ENCODE measurements at regions not wholly inside any gene's neighbourhood (a gene's known extent, or its start where the extent isn't known, plus 50 kb on each side); places are given as distances from the start of the nearest gene placed in this dataset.

DNA sequence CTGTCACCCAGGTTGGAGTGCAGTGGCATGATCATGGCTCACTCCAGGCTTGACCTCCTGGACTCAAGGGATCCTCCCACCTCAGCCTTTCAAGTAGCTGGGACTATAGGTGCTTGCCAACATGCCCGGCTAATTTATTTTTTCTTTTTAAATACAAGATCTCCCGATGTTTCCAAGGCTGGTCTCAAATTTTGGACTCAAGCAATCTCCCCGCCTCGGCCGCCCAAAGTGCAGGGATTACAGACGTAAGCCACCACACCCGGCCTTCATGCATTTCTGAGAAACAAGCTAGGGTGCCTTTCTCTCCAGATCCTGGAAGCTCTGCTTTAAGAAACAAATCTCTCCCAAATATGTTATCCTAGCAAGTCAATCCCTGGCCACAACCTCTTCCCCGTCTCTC lies 234.1 kb downstream of the FBXO15 start:
- TF ChIP-seq, protein P1, sequence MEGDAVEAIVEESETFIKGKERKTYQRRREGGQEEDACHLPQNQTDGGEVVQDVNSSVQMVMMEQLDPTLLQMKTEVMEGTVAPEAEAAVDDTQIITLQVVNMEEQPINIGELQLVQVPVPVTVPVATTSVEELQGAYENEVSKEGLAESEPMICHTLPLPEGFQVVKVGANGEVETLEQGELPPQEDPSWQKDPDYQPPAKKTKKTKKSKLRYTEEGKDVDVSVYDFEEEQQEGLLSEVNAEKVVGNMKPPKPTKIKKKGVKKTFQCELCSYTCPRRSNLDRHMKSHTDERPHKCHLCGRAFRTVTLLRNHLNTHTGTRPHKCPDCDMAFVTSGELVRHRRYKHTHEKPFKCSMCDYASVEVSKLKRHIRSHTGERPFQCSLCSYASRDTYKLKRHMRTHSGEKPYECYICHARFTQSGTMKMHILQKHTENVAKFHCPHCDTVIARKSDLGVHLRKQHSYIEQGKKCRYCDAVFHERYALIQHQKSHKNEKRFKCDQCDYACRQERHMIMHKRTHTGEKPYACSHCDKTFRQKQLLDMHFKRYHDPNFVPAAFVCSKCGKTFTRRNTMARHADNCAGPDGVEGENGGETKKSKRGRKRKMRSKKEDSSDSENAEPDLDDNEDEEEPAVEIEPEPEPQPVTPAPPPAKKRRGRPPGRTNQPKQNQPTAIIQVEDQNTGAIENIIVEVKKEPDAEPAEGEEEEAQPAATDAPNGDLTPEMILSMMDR (IDR thresholded peaks at IDR 0.05; ENCODE audit: low read depth, low read length, missing control alignments): no peak
- no peak for DNase-seq (ENCODE audit: low read depth)

DNA sequence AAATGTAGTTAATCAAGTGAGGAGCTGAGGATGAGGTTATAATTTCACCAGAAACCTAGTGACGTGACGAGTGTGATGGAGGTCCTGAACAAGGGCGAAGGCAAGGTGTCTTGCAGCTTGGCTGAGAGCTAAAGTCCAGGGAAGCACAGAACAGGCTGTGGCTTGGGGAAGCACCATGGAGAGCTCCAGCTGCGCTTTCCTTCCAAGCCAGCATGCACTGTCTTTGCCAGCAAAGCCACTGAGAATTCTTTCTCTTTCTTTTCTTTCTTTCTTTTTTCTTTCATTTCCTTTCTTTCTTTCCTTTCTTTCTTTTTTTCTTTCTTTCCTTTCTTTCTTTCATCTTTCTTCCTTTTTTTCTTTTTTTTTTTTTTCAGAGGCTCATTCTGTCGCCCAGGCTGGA lies 239.3 kb downstream of the FBXO15 start:
- no peak for DNase-seq (ENCODE audit: low read depth)
- TF ChIP-seq, protein P1 (IDR thresholded peaks at IDR 0.05; ENCODE audit: low read depth, low read length, missing control alignments): no peak
- H3K4me3 ChIP-seq (ENCODE audit: low read depth, low read length): no peak overlapping the region

More for the DNA sequence above, 234.1 kb downstream of the FBXO15 start:
- no peak overlapping the region for H3K4me3 ChIP-seq (ENCODE audit: low read depth, low read length)

DNA sequence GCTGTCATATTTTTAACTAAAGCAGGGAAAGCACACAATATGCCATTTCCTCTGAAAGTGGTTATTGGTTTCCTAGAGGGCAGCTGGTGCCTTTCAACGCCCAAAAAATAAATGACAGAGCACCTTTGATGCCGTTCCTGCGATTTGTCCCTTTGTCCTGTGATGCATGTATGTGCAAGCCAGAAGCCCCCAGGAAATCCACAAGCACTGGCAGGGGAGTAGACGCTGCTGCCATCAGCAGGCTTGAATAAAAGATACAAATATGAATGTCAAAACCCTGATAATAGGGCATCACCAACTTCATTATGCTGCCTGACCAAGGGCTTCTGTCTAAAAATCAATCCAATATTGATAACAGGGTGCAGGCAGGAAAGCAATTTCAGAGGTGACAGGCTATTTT lies 246.1 kb downstream of the FBXO15 start:
- no peak for DNase-seq (ENCODE audit: low read depth)
- no peak overlapping the region for H3K4me3 ChIP-seq (ENCODE audit: low read depth, low read length)
- TF ChIP-seq, protein P1 (IDR thresholded peaks at IDR 0.05; ENCODE audit: low read depth, low read length, missing control alignments): no peak

DNA sequence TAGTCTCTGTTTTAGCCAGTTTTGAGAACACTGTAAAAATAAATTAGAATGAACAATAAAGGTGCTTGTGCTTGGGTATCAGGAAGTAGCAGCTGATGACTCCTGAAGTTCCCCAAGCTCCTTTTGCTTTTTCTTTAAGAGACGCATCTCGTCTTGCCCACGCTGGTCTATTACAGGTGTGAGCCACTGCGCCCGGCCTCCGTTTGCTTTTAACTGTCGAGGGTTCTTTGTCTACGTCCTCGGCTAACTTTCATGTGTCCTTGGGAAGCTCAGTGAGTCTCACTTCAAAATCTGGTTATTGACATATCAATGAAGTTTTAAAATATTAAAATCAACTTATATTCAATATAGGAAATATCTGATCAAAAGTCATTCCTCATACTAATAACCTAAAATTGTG lies 246.5 kb downstream of the FBXO15 start:
- TF ChIP-seq, protein P1 (IDR thresholded peaks at IDR 0.05; ENCODE audit: low read depth, low read length, missing control alignments): no peak
- no peak overlapping the region for H3K4me3 ChIP-seq (ENCODE audit: low read depth, low read length)
- no peak for DNase-seq (ENCODE audit: low read depth)

DNA sequence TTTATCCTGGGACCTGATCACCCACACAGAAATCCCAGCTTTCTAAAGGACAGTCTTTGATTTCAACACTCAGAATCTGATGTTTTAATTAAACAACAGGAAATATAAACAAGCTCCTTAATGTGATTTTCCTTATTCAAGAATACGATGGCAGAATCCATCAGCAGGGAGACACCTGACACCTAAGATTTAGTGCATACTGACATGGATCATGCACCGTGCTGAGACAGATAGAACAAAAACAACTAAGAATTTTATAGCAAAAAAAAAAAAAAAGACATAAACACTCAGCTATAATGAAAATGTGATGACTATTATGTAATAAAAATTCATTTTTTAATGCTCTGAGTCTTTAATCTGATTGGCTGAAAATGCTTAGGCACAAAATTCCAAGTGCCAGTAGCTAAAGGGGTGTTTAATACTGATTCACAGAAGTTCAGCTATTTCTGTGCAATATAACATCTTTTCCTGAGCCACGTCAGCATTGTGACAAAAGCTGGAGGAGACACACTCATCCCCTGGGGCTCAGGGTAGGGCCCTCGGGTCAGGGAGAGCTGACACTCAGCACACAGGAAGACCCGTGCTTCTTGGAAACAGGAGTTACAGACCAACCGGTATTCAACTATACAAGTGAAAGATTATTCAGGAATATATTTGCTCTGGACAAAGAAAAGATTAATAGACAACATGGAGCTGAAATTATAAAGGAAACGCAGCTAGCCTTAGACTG lies 247.4 kb downstream of the FBXO15 start:
- H3K4me3 ChIP-seq (ENCODE audit: low read depth, low read length): no peak overlapping the region
- TF ChIP-seq, protein P1 (IDR thresholded peaks at IDR 0.05; ENCODE audit: low read depth, low read length, missing control alignments): no peak
- DNase-seq (ENCODE audit: low read depth): no peak

DNA sequence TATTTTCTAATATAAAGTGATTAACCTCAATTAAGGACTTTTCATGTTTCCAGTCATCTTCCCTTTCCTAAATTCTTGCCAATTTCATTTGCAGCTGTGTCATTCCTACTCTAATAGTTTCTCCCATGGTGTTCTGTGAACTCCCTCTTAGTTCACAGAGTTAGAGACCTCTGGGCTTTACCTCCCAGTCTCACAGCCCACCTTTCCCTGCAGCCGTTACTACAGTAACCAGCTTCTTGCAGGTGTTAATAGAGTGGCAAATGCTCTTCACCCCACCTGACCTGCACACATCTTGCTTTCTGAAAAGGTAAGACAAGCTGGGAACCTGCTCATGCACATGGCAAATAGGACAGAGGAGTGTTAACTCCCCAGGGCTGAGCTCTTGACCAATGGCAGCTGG lies 250.1 kb downstream of the FBXO15 start:
- TF ChIP-seq, protein P1 (IDR thresholded peaks at IDR 0.05; ENCODE audit: low read depth, low read length, missing control alignments): no peak
- H3K4me3 ChIP-seq (ENCODE audit: low read depth, low read length): no peak overlapping the region
- DNase-seq (ENCODE audit: low read depth): no peak

DNA sequence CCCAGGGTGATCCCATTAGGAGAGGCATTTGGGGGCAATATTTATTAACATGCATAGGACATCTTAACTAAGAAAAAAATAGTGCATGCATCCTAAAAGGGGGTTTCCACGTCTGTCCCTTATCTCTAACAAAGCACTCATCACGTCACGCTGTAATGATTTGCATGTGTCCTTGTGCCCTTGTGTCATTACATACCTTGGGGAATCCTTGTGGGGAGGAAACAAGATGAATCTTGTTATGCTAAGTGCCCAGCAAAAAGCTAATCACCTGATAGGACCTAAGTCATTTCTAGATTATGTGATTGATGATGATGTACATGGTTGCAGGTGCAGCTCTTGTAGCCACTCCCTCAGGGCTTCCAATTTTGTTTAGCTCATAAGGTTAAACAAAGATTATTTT lies 250.9 kb downstream of the FBXO15 start:
- H3K4me3 ChIP-seq (ENCODE audit: low read depth, low read length): no peak overlapping the region
- TF ChIP-seq, protein P1 (IDR thresholded peaks at IDR 0.05; ENCODE audit: low read depth, low read length, missing control alignments): no peak
- no peak for DNase-seq (ENCODE audit: low read depth)

Data from GM12864 (cell line).